ENCODE measurements at regions not wholly inside any gene's neighbourhood (a gene's known extent, or its start where the extent isn't known, plus 50 kb on each side); places are given as distances from the start of the nearest gene placed in this dataset.

- no peak overlapping the region for H3K4me3 Mint-ChIP-seq
- no peaks in the 10 kb centered on the region for H3K36me3 Mint-ChIP-seq
- no peak overlapping the region for H3K27ac Mint-ChIP-seq
- H3K27me3 Mint-ChIP-seq: no peaks in the 10 kb centered on the region
- ATAC-seq (replicated peaks): no peak
- H3K9me3 Mint-ChIP-seq: peaks cover 0 to 1% of the 10 kb centered on the region in 2 donors
- DNase-seq: no peak
- no peaks in the 10 kb centered on the region for H3K4me1 Mint-ChIP-seq
These were observed 140.4 kb downstream of the PMP22 start for GRCh38 chr17:15124746-15125145.

DNA sequence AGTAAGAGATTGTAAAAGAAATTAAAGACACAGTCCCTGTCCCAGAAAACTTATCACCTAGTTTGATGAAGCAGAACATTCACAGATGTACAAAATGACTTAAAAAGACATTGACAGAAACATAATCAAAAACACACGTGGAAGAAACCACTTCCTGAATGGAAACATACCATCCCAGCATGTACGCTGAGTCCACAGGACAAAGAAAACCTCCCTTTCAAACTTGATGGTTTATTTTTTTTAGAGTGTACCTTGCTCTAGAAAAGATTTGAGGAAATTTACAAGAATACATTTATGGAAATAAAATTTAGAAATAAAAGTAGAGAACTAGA lies 140.9 kb downstream of the PMP22 start:
- H3K36me3 Mint-ChIP-seq: no peaks in the 10 kb centered on the region
- H3K27me3 Mint-ChIP-seq: no peaks in the 10 kb centered on the region
- H3K4me1 Mint-ChIP-seq: no peaks in the 10 kb centered on the region
- no peak overlapping the region for H3K27ac Mint-ChIP-seq
- no peak overlapping the region for H3K4me3 Mint-ChIP-seq
- ATAC-seq (replicated peaks) (no peak), DNase-seq (no peak)
- peaks cover 0 to 1% of the 10 kb centered on the region in 2 donors for H3K9me3 Mint-ChIP-seq

GRCh38 chr17:15123593-15124263 lies 141.4 kb downstream of the PMP22 start:
- Mint-ChIP-seq H3K36me3 (no peaks in the 10 kb centered on the region), H3K27me3 (no peaks in the 10 kb centered on the region), H3K9me3 (peaks cover 0 to 1% of the 10 kb centered on the region in 2 donors), H3K27ac (no peak overlapping the region), H3K4me3 (no peak overlapping the region), H3K4me1 (no peaks in the 10 kb centered on the region)
- no peak for DNase-seq
- no peak for ATAC-seq (replicated peaks)

- H3K9me3 Mint-ChIP-seq: peaks cover 0 to 1% of the 10 kb centered on the region in 2 donors
- no peak for DNase-seq
- H3K36me3 Mint-ChIP-seq: no peaks in the 10 kb centered on the region
- no peaks in the 10 kb centered on the region for H3K4me1 Mint-ChIP-seq
- peaks cover 0 to 6% of the 10 kb centered on the region in 2 donors for H3K27me3 Mint-ChIP-seq
- H3K27ac Mint-ChIP-seq: no peak overlapping the region
- no peak overlapping the region for H3K4me3 Mint-ChIP-seq
- no peak for ATAC-seq (replicated peaks)
These were observed 142.3 kb downstream of the PMP22 start for GRCh38 chr17:15122857-15123256.

DNA sequence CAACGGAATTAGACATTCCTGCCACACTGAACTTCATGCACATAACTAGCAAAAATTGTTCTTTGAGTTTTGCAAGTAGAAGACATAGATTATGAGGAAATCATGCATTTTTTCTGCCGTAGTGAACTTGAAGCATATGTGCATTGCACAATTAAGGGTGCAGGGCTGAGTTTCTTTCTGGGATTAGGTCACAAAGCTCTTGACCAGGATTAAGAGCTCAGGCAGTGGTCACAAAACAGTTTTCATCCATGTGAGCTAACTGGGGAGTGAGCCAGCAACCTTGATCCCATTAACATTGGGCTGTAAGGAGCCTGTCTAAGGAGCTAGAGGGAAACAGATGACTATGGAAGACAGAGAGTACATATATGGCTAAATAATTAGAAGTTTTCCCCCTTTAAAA lies 143.7 kb downstream of the PMP22 start:
- H3K4me1 Mint-ChIP-seq: no peaks in the 10 kb centered on the region
- DNase-seq: no peak
- H3K27ac Mint-ChIP-seq: no peak overlapping the region
- H3K9me3 Mint-ChIP-seq: peaks cover 4% of the 10 kb centered on the region in 2 donors
- no peak for ATAC-seq (replicated peaks)
- peaks cover 0 to 1% of the 10 kb centered on the region in 2 donors for H3K36me3 Mint-ChIP-seq
- peaks cover 0 to 6% of the 10 kb centered on the region in 2 donors for H3K27me3 Mint-ChIP-seq
- no peak overlapping the region for H3K4me3 Mint-ChIP-seq

- H3K4me1 Mint-ChIP-seq: no peaks in the 10 kb centered on the region
These were observed 145.2 kb downstream of the PMP22 start for GRCh38 chr17:15119968-15120367.

DNA sequence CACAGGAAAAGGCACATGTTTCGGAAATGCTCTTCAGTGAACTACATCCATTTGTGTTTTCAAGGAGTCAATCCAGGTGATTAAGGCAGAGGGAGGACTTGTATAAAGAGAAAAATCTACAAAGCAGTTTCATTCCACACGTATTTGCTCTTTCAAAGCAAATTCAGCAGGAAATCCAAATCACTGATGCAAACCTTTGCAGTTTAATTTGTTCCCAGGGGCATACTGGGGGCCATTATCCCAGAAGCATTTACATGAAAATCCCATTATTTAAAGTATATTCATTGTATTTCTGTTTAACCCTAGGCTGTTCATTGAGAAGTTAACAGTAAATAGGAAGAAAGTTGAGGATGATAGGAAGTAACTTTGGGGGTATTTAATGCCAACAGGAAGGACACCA lies 147.9 kb downstream of the PMP22 start:
- Mint-ChIP-seq H3K4me3 (no peak overlapping the region), H3K9me3 (peaks cover 6 to 10% of the 10 kb centered on the region in 2 donors), H3K4me1 (no peaks in the 10 kb centered on the region), H3K27me3 (peaks cover 0 to 6% of the 10 kb centered on the region in 2 donors), H3K36me3 (peaks cover 0 to 1% of the 10 kb centered on the region in 2 donors), H3K27ac (no peak overlapping the region)
- DNase-seq: no peak
- ATAC-seq (replicated peaks): no peak

More at GRCh38 chr17:15119968-15120367, 145.2 kb downstream of the PMP22 start:
- ATAC-seq (replicated peaks) (no peak), DNase-seq (no peak)
- peaks cover 0 to 6% of the 10 kb centered on the region in 2 donors for H3K27me3 Mint-ChIP-seq
- peaks cover 0 to 1% of the 10 kb centered on the region in 2 donors for H3K36me3 Mint-ChIP-seq
- H3K27ac Mint-ChIP-seq: no peak overlapping the region
- no peak overlapping the region for H3K4me3 Mint-ChIP-seq
- H3K9me3 Mint-ChIP-seq: peaks cover 6 to 10% of the 10 kb centered on the region in 2 donors

- H3K27me3 Mint-ChIP-seq: peaks cover 0 to under 1% of the 10 kb centered on the region in 2 donors
- no peak overlapping the region for H3K27ac Mint-ChIP-seq
- H3K36me3 Mint-ChIP-seq: peaks cover 0 to 1% of the 10 kb centered on the region in 2 donors
- H3K4me3 Mint-ChIP-seq: no peak overlapping the region
- no peak for ATAC-seq (replicated peaks)
- peaks cover 0 to 7% of the 10 kb centered on the region in 2 donors for H3K4me1 Mint-ChIP-seq
- no peak for DNase-seq
- H3K9me3 Mint-ChIP-seq: peaks cover 6 to 10% of the 10 kb centered on the region in 2 donors
These were observed 152.1 kb downstream of the PMP22 start for GRCh38 chr17:15112846-15113617.

- H3K4me1 Mint-ChIP-seq: peaks cover 0 to 7% of the 10 kb centered on the region in 2 donors
- H3K36me3 Mint-ChIP-seq: no peaks in the 10 kb centered on the region
- DNase-seq (no peak), ATAC-seq (replicated peaks) (no peak)
- no peaks in the 10 kb centered on the region for H3K9me3 Mint-ChIP-seq
- no peaks in the 10 kb centered on the region for H3K27me3 Mint-ChIP-seq
- H3K27ac Mint-ChIP-seq: no peak overlapping the region
- H3K4me3 Mint-ChIP-seq: no peak overlapping the region
These were observed 155.5 kb downstream of the PMP22 start for GRCh38 chr17:15109608-15110007.

DNA sequence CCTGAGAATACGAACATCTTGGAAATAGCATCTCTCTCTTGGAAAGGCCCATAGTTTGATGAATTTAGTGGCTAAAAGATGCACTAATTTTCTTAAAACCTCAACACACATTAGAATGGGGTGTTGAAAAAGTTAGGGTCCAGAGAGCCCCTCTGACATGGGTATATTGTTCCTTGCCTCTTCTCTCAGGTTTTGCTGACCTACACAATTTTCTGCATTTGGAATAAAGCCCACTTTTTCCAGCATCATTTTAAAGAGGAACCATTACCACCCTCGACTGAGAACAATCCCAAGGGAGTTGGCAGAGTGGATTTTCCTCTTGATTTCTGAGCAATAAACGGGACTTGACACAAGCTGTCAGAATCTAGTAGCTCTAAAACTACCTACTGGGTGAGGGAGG lies 156.1 kb downstream of the PMP22 start:
- H3K4me1 Mint-ChIP-seq: peaks cover 0 to 7% of the 10 kb centered on the region in 2 donors
- H3K9me3 Mint-ChIP-seq: no peaks in the 10 kb centered on the region
- no peaks in the 10 kb centered on the region for H3K27me3 Mint-ChIP-seq
- no peak overlapping the region for H3K4me3 Mint-ChIP-seq
- no peaks in the 10 kb centered on the region for H3K36me3 Mint-ChIP-seq
- H3K27ac Mint-ChIP-seq: no peak overlapping the region
- DNase-seq: no peak
- no peak for ATAC-seq (replicated peaks)

GRCh38 chr17:15106540-15106939 lies 158.6 kb downstream of the PMP22 start:
- ATAC-seq (replicated peaks) (no peak), DNase-seq (no peak)
- Mint-ChIP-seq H3K27ac (no peak overlapping the region), H3K9me3 (no peaks in the 10 kb centered on the region), H3K36me3 (no peaks in the 10 kb centered on the region), H3K4me3 (no peak overlapping the region), H3K4me1 (peaks cover 0 to 7% of the 10 kb centered on the region in 2 donors), H3K27me3 (no peaks in the 10 kb centered on the region)

DNA sequence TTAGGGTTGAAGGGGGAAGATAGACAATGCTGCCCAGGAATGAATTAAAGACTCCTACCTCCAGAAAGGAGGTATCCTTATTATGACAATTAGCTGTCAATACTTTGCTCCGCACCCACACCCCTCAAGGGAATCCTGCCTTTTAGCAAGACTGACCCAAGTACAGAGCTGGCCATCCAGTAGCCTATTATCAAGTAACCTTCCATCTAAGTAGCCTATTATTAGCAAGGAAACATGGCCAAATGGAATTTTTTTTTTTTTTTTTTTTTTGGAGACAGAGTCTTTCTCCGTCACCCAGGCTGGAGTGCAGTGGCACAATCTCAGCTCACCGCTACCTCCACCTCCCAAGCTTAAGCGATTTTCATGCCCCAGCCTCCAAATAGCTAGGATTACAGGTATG lies 161.3 kb downstream of the PMP22 start:
- H3K4me1 Mint-ChIP-seq: no peaks in the 10 kb centered on the region
- no peak for ATAC-seq (replicated peaks)
- no peaks in the 10 kb centered on the region for H3K9me3 Mint-ChIP-seq
- no peak overlapping the region for H3K27ac Mint-ChIP-seq
- H3K27me3 Mint-ChIP-seq: no peaks in the 10 kb centered on the region
- DNase-seq: no peak
- H3K4me3 Mint-ChIP-seq: no peak overlapping the region
- H3K36me3 Mint-ChIP-seq: no peaks in the 10 kb centered on the region

GRCh38 chr17:15101175-15101574 lies 164.0 kb downstream of the PMP22 start:
- H3K27me3 Mint-ChIP-seq: peaks cover 0 to 4% of the 10 kb centered on the region in 2 donors
- no peaks in the 10 kb centered on the region for H3K4me1 Mint-ChIP-seq
- peaks cover 0 to 4% of the 10 kb centered on the region in 2 donors for H3K9me3 Mint-ChIP-seq
- DNase-seq: no peak
- no peak overlapping the region for H3K27ac Mint-ChIP-seq
- H3K36me3 Mint-ChIP-seq: no peaks in the 10 kb centered on the region
- H3K4me3 Mint-ChIP-seq: no peak overlapping the region
- ATAC-seq (replicated peaks): no peak

GRCh38 chr17:15096511-15096910 lies 168.6 kb downstream of the PMP22 start:
- no peaks in the 10 kb centered on the region for H3K36me3 Mint-ChIP-seq
- ATAC-seq (replicated peaks) (no peak), DNase-seq (no peak)
- no peak overlapping the region for H3K4me3 Mint-ChIP-seq
- no peak overlapping the region for H3K27ac Mint-ChIP-seq
- peaks cover 0 to 4% of the 10 kb centered on the region in 2 donors for H3K27me3 Mint-ChIP-seq
- H3K9me3 Mint-ChIP-seq: peaks cover 0 to 4% of the 10 kb centered on the region in 2 donors
- H3K4me1 Mint-ChIP-seq: no peaks in the 10 kb centered on the region

DNA sequence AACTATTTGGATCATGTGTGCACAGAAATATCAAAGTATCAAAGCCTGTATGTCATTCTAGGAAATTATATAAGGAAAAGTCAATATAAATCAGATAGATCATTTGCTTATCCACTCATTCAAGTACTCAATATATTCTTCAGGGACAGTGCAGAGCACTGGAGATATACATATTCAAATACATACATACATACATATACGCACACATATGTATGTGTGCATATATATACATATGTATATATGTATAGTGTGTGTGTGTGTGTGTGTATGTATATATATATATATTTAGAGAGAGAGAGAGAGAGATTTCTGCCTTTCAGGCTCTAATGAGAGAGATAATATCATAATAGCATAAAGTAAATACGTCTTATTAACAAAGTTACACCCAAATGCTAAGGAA lies 169.2 kb downstream of the PMP22 start:
- peaks cover 0 to 4% of the 10 kb centered on the region in 2 donors for H3K27me3 Mint-ChIP-seq
- peaks cover 0 to 4% of the 10 kb centered on the region in 2 donors for H3K9me3 Mint-ChIP-seq
- H3K4me3 Mint-ChIP-seq: no peak overlapping the region
- H3K27ac Mint-ChIP-seq: no peak overlapping the region
- ATAC-seq (replicated peaks) (no peak), DNase-seq (no peak)
- no peaks in the 10 kb centered on the region for H3K36me3 Mint-ChIP-seq
- no peaks in the 10 kb centered on the region for H3K4me1 Mint-ChIP-seq
